Spleen (tissue), 11 donors: ENCODE measurements at regions not wholly inside any gene's neighbourhood (a gene's known extent, or its start where the extent isn't known, plus 50 kb on each side); places are given as distances from the start of the nearest gene placed in this dataset.

Experiments used
- DNase-seq: peaks from one replicate; pipeline ENCODE4 v3.0.0-alpha.2; 2020
- H3K27ac ChIP-seq, 8 donors: fragments of 200-600 bp; sonication (generic) in 7 of 8; 1 replicate in 4 of 8; 2 replicates in 4 of 8; pipeline versions ENCODE4 v1.5.0 to v1.8.0; 2016 to 2021; ENCODE audit warnings: inconsistent platforms in 4 of 8, mild to moderate bottlenecking in 4 of 8, moderate library complexity in 1 of 8
- H3K27me3 ChIP-seq, 7 donors: fragments of 200-600 bp; sonication (generic) in 6 of 7; replicated peaks in 1 of 7; 1 replicate in 4 of 7; 2 replicates in 3 of 7; pipeline versions ENCODE4 v1.5.0 to v1.8.0; 2016 to 2021; ENCODE audit warnings: inconsistent platforms in 3 of 7, mild to moderate bottlenecking in 1 of 7
- H3K36me3 ChIP-seq, 6 donors: fragments of 200-600 bp; sonication (generic) in 5 of 6; 1 replicate in 4 of 6; 2 replicates in 2 of 6; pipeline versions ENCODE4 v1.5.0 to v1.8.0; 2016 to 2021; ENCODE audit warnings: inconsistent platforms in 2 of 6
- H3K4me1 ChIP-seq, 6 donors: fragments of 200-600 bp; sonication (generic) in 5 of 6; 1 replicate in 3 of 6; 2 replicates in 3 of 6; pipeline versions ENCODE4 v1.5.0 to v1.8.0; 2016 to 2021; ENCODE audit warnings: inconsistent platforms in 3 of 6
- H3K4me3 ChIP-seq, 8 donors: fragments of 200-600 bp; sonication (generic) in 7 of 8; 1 replicate in 4 of 8; 2 replicates in 4 of 8; pipeline versions ENCODE4 v1.5.0 to v1.8.0; 2016 to 2021; ENCODE audit warnings: inconsistent platforms in 4 of 8, mild to moderate bottlenecking in 4 of 8, moderate library complexity in 2 of 8
- H3K9me3 ChIP-seq, 8 donors: fragments of 200-600 bp; sonication (generic) in 7 of 8; 1 replicate in 4 of 8; 2 replicates in 4 of 8; pipeline versions ENCODE4 v1.5.0 to v1.8.0; 2016 to 2021; ENCODE audit warnings: inconsistent platforms in 4 of 8
- POLR2A ChIP-seq, 3 donors: fragments of 450-650 bp; IDR thresholded peaks; one replicate each; pipeline ENCODE4 v1.5.1; 2017; ENCODE audit warnings: antibody characterized with exemption in 3 of 3, mild to moderate bottlenecking in 1 of 3
- POLR2AphosphoS5 ChIP-seq, 3 donors: sonication (generic); formaldehyde crosslinking; IDR thresholded peaks; one replicate each; pipeline ENCODE4 v1.5.1; 2017; ENCODE audit warnings: antibody characterized with exemption in 3 of 3
- WGBS, 5 donors: extraction: QIAGEN DNeasy Blood & Tissue Kit in 3 of 5; methylation state at CpG; one replicate each; pipeline versions ENCODE4 v1.1.5 to v1.1.7; 2013 to 2018; 5-methylcytosine and 5-hydroxymethylcytosine counted together
- intact Hi-C: fragments of 100-400 bp; cut with DNase I; formaldehyde crosslinking; loops from one replicate; pipeline ENCODE4 v1.15.0; 2023; ENCODE audit warnings: low total_unique reads
- TF ChIP-seq, protein P1 (sequence below), 11 experiments: fragments of 200-600 bp in 7 of 11; fragments of 450-650 bp in 4 of 11; sonication (generic) in 4 of 11; IDR thresholded peaks in 8 of 11; conservative IDR thresholded peaks in 3 of 11; 1 replicate in 7 of 11; 2 replicates in 4 of 11; pipeline versions ENCODE4 v1.4.0 to v1.8.0; 2016 to 2021; ENCODE audit warnings: antibody characterized with exemption in 11 of 11, inconsistent platforms in 4 of 11, mild to moderate bottlenecking in 1 of 11
- donor health status: healthy with polysubstance abuse.
- donor health status: DM: no; HTN: no; CAD: no; lungs with moderate emphysema.
- donor health status: DM: no; HTN: no; CAD: no.
- donor health status: Bipolar disorder and iron deficiency.
- donor health status: healthy.
- donor health status: DM: no; HTN: no; CAD: no.
- donor health status: DM: yes; HTN: yes; CAD: no.

- whole genome bisulfite sequencing, 5 donors = 65 to 80% (median 74%) methylated on average over 7 of the region's 7 CpGs
- peaks cover 10 to 47% (median 22%) of the 10 kb centered on the region in 7 donors for H3K27me3 ChIP-seq
- TF ChIP-seq, protein P1, sequence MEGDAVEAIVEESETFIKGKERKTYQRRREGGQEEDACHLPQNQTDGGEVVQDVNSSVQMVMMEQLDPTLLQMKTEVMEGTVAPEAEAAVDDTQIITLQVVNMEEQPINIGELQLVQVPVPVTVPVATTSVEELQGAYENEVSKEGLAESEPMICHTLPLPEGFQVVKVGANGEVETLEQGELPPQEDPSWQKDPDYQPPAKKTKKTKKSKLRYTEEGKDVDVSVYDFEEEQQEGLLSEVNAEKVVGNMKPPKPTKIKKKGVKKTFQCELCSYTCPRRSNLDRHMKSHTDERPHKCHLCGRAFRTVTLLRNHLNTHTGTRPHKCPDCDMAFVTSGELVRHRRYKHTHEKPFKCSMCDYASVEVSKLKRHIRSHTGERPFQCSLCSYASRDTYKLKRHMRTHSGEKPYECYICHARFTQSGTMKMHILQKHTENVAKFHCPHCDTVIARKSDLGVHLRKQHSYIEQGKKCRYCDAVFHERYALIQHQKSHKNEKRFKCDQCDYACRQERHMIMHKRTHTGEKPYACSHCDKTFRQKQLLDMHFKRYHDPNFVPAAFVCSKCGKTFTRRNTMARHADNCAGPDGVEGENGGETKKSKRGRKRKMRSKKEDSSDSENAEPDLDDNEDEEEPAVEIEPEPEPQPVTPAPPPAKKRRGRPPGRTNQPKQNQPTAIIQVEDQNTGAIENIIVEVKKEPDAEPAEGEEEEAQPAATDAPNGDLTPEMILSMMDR (IDR thresholded peaks at IDR 0.05 in 8 of 11, conservative IDR thresholded peaks at IDR 0.05 in 3 of 11) = no peak
- TF ChIP-seq POLR2A (IDR thresholded peaks at IDR 0.05) = no peak
- no peak for TF ChIP-seq POLR2AphosphoS5 (IDR thresholded peaks at IDR 0.05)
- no peak overlapping the region for H3K4me3 ChIP-seq
- H3K9me3 ChIP-seq = no peaks in the 10 kb centered on the region
- no peaks in the 10 kb centered on the region for H3K36me3 ChIP-seq
- intact Hi-C loops = no loop called here
- no peak for DNase-seq
- peaks cover 0 to 29% (median 19%) of the 10 kb centered on the region in 6 donors for H3K4me1 ChIP-seq
- no peak overlapping the region for H3K27ac ChIP-seq
Observed at GRCh38 chr7:128172151-128172550, 68.9 kb upstream of the LEP start.

DNA sequence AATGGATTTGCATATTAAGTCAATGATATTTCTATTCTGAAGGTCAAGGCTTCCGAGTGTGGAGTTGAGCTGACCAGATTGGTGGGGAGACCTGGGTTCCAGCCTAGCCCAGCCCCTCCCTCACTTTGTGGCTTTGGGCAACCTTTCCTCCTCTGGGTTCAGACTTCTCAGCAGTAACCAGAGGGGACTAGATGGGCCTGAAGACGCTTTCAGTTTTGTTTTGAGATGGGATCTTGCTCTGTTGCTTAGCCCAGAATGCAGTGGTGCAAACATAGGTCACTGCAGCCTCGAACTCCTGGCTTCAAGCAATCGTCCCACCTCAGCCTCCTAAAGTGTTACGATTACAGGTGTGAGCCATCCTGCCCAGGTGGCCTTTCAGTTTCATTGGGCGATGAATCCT, 68.1 kb upstream of the LEP start:
- 68 to 84% (median 77%) methylated on average over 6 of the region's 6 CpGs for WGBS, 5 donors
- no peak overlapping the region for H3K27ac ChIP-seq
- no peak overlapping the region for H3K4me3 ChIP-seq
- no peak for DNase-seq
- intact Hi-C loops = no loop called here
- H3K27me3 ChIP-seq = peaks cover 8 to 47% (median 14%) of the 10 kb centered on the region in 7 donors
- TF ChIP-seq, protein P1 (IDR thresholded peaks at IDR 0.05 in 8 of 11, conservative IDR thresholded peaks at IDR 0.05 in 3 of 11) = no peak
- TF ChIP-seq POLR2A (IDR thresholded peaks at IDR 0.05) = no peak
- H3K36me3 ChIP-seq = no peaks in the 10 kb centered on the region
- H3K9me3 ChIP-seq = no peaks in the 10 kb centered on the region
- peaks cover 0 to 24% (median 12%) of the 10 kb centered on the region in 6 donors for H3K4me1 ChIP-seq

DNA sequence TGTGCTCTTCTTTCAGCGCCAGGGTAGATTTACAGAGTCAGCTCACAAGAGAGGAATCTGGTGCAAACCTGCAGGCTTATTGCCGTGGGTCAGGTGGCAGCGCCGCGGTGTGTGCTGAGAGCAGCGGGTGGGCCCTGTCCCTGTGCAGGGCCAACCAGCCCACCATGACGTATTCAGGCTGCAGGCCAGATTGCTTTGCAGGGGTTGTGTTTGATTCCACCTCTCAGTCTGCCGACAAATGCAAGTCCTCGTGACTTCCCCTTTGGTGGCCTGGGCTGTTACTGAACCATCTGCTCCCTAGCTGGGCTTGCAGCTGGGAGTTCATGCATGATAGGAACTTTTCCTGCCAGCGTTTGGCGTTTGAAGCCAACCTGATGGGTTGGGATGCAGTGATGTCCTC, 66.7 kb upstream of the LEP start:
- intact Hi-C loops = no loop called here
- TF ChIP-seq POLR2AphosphoS5 (IDR thresholded peaks at IDR 0.05) (no peak), POLR2A (IDR thresholded peaks at IDR 0.05) (no peak)
- TF ChIP-seq, protein P1 (IDR thresholded peaks at IDR 0.05 in 8 of 11, conservative IDR thresholded peaks at IDR 0.05 in 3 of 11) = no peak
- DNase-seq = no peak
- peaks cover 5 to 26% (median 16%) of the 10 kb centered on the region in 6 donors for H3K4me1 ChIP-seq
- H3K4me3 ChIP-seq = no peak overlapping the region
- H3K36me3 ChIP-seq = no peaks in the 10 kb centered on the region
- H3K9me3 ChIP-seq = no peaks in the 10 kb centered on the region
- peaks cover 0 to 42% (median 5%) of the 10 kb centered on the region in 7 donors for H3K27me3 ChIP-seq
- no peak overlapping the region for H3K27ac ChIP-seq
- WGBS, 5 donors = 62 to 71% (median 64%) methylated on average over 9 to 11 of the region's 11 CpGs

DNA sequence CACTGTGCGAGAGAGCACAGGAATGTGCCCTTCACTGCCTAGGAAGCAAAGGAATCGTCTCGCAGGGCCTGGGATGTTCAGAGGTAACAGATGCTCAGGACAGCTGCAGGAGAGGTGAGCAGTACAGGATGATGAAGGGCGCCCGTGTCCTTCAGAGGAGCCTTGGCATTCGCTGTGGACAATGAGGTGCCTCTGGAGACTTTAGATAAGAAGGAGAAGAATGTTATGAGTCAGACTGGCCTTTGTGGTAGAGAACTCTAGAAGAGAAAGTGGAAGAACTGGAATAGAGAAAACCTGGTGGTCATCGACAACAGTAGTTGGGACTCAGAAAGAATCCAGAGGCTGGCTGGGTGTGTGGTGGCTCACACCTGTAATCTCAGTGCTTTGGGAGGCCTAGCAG, 64.4 kb upstream of the LEP start:
- H3K4me1 ChIP-seq = peaks cover 5 to 26% (median 16%) of the 10 kb centered on the region in 6 donors
- H3K9me3 ChIP-seq = no peaks in the 10 kb centered on the region
- H3K27me3 ChIP-seq = peaks cover 0 to 28% (median 0%) of the 10 kb centered on the region in 7 donors
- intact Hi-C loops = no loop called here
- H3K4me3 ChIP-seq = no peak overlapping the region
- no peaks in the 10 kb centered on the region for H3K36me3 ChIP-seq
- 72 to 84% (median 76%) methylated on average over 7 of the region's 7 CpGs for WGBS, 5 donors
- TF ChIP-seq, protein P1 (IDR thresholded peaks at IDR 0.05 in 8 of 11, conservative IDR thresholded peaks at IDR 0.05 in 3 of 11) = no peak
- DNase-seq = no peak
- H3K27ac ChIP-seq = no peak overlapping the region
